Keratinocyte (primary cell): ENCODE measurements at regions not wholly inside any gene's neighbourhood (a gene's known extent, or its start where the extent isn't known, plus 50 kb on each side); places are given as distances from the start of the nearest gene placed in this dataset.

Source experiments
- DNase-seq: peaks from one replicate; pipeline ENCODE4 v3.0.0-alpha.2; 2011; ENCODE audit warnings: low read depth, missing footprints, low spot score
- FAIRE-seq: peaks from 2 replicates; lab custom pipeline; 2011; peaks lifted over from hg19 to GRCh38; lab: Jason Lieb, UNC
- H2AFZ ChIP-seq: 2 replicates; pipeline ENCODE4 v1.6.0; 2012; ENCODE audit warnings: low read length, control low read depth, inconsistent platforms; ENCODE audit not compliant: control insufficient read depth
- H3K27ac ChIP-seq: 2 replicates; pipeline ENCODE4 v1.5.1; 2011; ENCODE audit warnings: low read length; ENCODE audit not compliant: control insufficient read depth, insufficient read depth
- H3K27me3 ChIP-seq: 3 replicates; pipeline ENCODE4 v1.6.0; 2011; ENCODE audit warnings: low read length; ENCODE audit not compliant: control insufficient read depth, insufficient read depth; ENCODE audit errors: extremely low read depth
- H3K36me3 ChIP-seq, 2 experiments: 2 replicates in 1 of 2; 3 replicates in 1 of 2; pipeline ENCODE4 v1.5.1; 2011; ENCODE audit warnings: low read length in 2 of 2, mild to moderate bottlenecking in 1 of 2; ENCODE audit not compliant: control insufficient read depth in 2 of 2, insufficient read depth in 2 of 2; ENCODE audit errors: extremely low read depth in 1 of 2
- H3K4me1 ChIP-seq: 3 replicates; pipeline ENCODE4 v1.5.1; 2011; ENCODE audit warnings: low read length; ENCODE audit not compliant: control insufficient read depth, insufficient read depth; ENCODE audit errors: extremely low read depth
- H3K4me2 ChIP-seq: 3 replicates; pipeline ENCODE4 v1.6.0; 2011; ENCODE audit warnings: low read depth, low read length; ENCODE audit not compliant: control insufficient read depth, insufficient read depth; ENCODE audit errors: extremely low read depth
- H3K4me3 ChIP-seq, 3 experiments: fragments of 200-600 bp in 1 of 3; sonication (generic) in 1 of 3; 2 replicates in 2 of 3; 3 replicates in 1 of 3; pipeline ENCODE4 v1.5.1; 2011 to 2016; ENCODE audit warnings: low read length in 3 of 3, mild to moderate bottlenecking in 3 of 3, control low read depth in 2 of 3, inconsistent platforms in 1 of 3, low read depth in 1 of 3, mixed read lengths in 1 of 3, mixed run types in 1 of 3, moderate library complexity in 1 of 3; ENCODE audit not compliant: control insufficient read depth in 2 of 3, insufficient read depth in 2 of 3; ENCODE audit errors: extremely low read depth in 1 of 3
- H3K79me2 ChIP-seq: 2 replicates; pipeline ENCODE4 v1.6.0; 2012; ENCODE audit warnings: low read length; ENCODE audit not compliant: control insufficient read depth, insufficient read depth
- H3K9ac ChIP-seq: 3 replicates; pipeline ENCODE4 v1.6.0; 2011; ENCODE audit warnings: low read length; ENCODE audit not compliant: control insufficient read depth, insufficient read depth; ENCODE audit errors: extremely low read depth
- H3K9me1 ChIP-seq: 3 replicates; pipeline ENCODE4 v1.6.0; 2011; ENCODE audit warnings: low read length; ENCODE audit not compliant: control insufficient read depth, insufficient read depth; ENCODE audit errors: extremely low read depth
- H3K9me3 ChIP-seq: 2 replicates; pipeline ENCODE4 v1.5.1; 2012; ENCODE audit warnings: low read depth, low read length; ENCODE audit not compliant: control insufficient read depth
- H4K20me1 ChIP-seq: 3 replicates; pipeline ENCODE4 v1.6.0; 2011; ENCODE audit warnings: low read length; ENCODE audit not compliant: control insufficient read depth, insufficient read depth; ENCODE audit errors: extremely low read depth
- EZH2 ChIP-seq: IDR thresholded peaks from one replicate; pipeline ENCODE4 v1.6.1; 2012; ENCODE audit warnings: inconsistent platforms, mild to moderate bottlenecking, low read length, moderate library complexity
- dilution Hi-C: fragments of 300-500 bp; cut with MboI; formaldehyde crosslinking; loops from one replicate; pipeline ENCODE4 v1.7.0; 2020; ENCODE audit warnings: low sequenced_read_pairs; ENCODE audit not compliant: extremely low pct_ligation_motif_present
- TF ChIP-seq, protein P1 (sequence below), 3 experiments: IDR thresholded peaks in 1 of 3; conservative IDR thresholded peaks in 1 of 3; optimal IDR thresholded peaks in 1 of 3; 2 replicates in 2 of 3; 3 replicates in 1 of 3; pipeline versions ENCODE3 to v1.5.1; 2011; ENCODE audit warnings: low read length in 3 of 3, mild to moderate bottlenecking in 3 of 3, moderate library complexity in 2 of 3, control low read depth in 1 of 3, inconsistent platforms in 1 of 3; ENCODE audit not compliant: insufficient read depth in 2 of 3; ENCODE audit errors: extremely low read depth in 1 of 3

DNA sequence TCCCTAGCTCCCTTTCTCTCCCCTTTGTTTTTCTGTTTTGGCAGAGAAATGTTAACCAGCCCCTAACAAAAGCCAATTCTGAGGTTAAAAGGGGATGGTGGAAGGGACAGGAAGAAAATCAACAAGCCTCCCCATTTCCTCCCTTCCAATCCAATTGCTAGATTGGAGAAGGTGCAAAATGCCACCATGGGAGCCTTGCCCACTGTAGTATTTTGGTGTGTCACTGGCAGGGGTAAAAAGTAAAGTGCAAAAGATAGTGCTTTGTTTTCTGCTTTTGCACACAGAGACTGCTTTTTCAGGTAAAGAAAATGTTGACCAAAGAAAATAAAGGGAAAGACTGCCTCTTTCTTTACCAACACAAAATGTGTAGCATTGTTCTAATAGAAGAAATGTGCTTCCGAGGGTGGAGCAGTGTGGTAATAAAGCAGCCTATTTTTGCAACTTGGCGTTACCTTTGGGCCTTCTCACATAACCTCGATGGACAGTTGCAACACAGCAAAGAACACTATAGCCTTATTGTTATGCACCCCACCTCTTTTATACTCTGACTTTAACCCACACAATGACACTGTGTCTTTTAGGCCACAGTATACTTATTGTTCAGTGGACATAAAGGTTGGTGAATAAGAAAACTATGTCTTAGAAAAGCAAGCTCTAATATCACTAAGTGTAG is 861.8 kb downstream of the BCL11A start:
- H3K9ac ChIP-seq: no peak overlapping the region
- no peaks in the 10 kb centered on the region for H3K9me3 ChIP-seq
- no peaks in the 10 kb centered on the region for H3K4me1 ChIP-seq
- H3K27ac ChIP-seq: no peak overlapping the region
- H3K4me3 ChIP-seq: no peak overlapping the region
- TF ChIP-seq, protein P1, sequence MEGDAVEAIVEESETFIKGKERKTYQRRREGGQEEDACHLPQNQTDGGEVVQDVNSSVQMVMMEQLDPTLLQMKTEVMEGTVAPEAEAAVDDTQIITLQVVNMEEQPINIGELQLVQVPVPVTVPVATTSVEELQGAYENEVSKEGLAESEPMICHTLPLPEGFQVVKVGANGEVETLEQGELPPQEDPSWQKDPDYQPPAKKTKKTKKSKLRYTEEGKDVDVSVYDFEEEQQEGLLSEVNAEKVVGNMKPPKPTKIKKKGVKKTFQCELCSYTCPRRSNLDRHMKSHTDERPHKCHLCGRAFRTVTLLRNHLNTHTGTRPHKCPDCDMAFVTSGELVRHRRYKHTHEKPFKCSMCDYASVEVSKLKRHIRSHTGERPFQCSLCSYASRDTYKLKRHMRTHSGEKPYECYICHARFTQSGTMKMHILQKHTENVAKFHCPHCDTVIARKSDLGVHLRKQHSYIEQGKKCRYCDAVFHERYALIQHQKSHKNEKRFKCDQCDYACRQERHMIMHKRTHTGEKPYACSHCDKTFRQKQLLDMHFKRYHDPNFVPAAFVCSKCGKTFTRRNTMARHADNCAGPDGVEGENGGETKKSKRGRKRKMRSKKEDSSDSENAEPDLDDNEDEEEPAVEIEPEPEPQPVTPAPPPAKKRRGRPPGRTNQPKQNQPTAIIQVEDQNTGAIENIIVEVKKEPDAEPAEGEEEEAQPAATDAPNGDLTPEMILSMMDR (optimal IDR thresholded peaks at IDR 0.05 in 1 of 3, IDR thresholded peaks at IDR 0.05 in 1 of 3, conservative IDR thresholded peaks at IDR 0.05 in 1 of 3; ENCODE audit: extremely low read depth in 1 of 3, insufficient read depth in 2 of 3, low read length in 3 of 3): no peak
- TF ChIP-seq EZH2: no peak
- dilution Hi-C loops: no loop called here
- FAIRE-seq (no peak), DNase-seq (no peak)
- H3K27me3 ChIP-seq: no peaks in the 10 kb centered on the region
- H2AFZ ChIP-seq: no peak overlapping the region
- H3K9me1 ChIP-seq: no peaks in the 10 kb centered on the region
- no peak overlapping the region for H3K4me2 ChIP-seq
- no peaks in the 10 kb centered on the region for H4K20me1 ChIP-seq
- no peaks in the 10 kb centered on the region for H3K36me3 ChIP-seq
- H3K79me2 ChIP-seq: no peaks in the 10 kb centered on the region

DNA sequence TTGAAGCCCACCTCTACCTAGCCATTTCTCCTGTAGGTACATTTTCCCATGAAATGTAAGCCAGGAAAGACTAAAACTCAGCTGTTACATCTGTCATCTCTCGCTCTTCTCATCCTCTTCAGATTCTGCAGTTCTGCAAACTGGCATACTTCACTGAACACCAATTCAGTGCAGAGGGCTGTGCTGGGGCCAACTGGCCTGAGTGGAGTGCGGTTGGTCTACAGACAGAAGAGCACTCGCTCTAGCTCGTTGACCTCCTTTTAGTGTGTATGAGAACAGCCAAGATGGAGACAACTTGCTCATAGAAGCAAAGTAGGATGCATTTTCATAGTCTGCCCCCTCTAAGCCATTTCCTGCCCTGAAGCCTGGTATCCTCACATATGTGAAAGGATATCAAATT is 862.6 kb downstream of the BCL11A start:
- no peaks in the 10 kb centered on the region for H3K79me2 ChIP-seq
- no peak overlapping the region for H3K4me3 ChIP-seq
- TF ChIP-seq, protein P1 (optimal IDR thresholded peaks at IDR 0.05 in 1 of 3, IDR thresholded peaks at IDR 0.05 in 1 of 3, conservative IDR thresholded peaks at IDR 0.05 in 1 of 3; ENCODE audit: extremely low read depth in 1 of 3, insufficient read depth in 2 of 3, low read length in 3 of 3): no peak
- no peaks in the 10 kb centered on the region for H3K4me1 ChIP-seq
- no peaks in the 10 kb centered on the region for H3K27me3 ChIP-seq
- no peak for DNase-seq
- H4K20me1 ChIP-seq: no peaks in the 10 kb centered on the region
- H3K9me3 ChIP-seq: no peaks in the 10 kb centered on the region
- dilution Hi-C loops: no loop called here
- no peak overlapping the region for H2AFZ ChIP-seq
- no peak for FAIRE-seq
- H3K36me3 ChIP-seq: no peaks in the 10 kb centered on the region
- H3K4me2 ChIP-seq: no peak overlapping the region
- no peak overlapping the region for H3K9ac ChIP-seq
- no peaks in the 10 kb centered on the region for H3K9me1 ChIP-seq
- H3K27ac ChIP-seq: no peak overlapping the region
